GM23338 (cell line): ENCODE measurements at regions not wholly inside any gene's neighbourhood (a gene's known extent, or its start where the extent isn't known, plus 50 kb on each side); places are given as distances from the start of the nearest gene placed in this dataset.

Source experiments
- ATAC-seq: fragments of 200-7000 bp; cut with Tn5 transposase; 3 replicates; pipeline ENCODE4 v1.9.1; 2020
- DNase-seq: peaks from one replicate; pipeline ENCODE4 v3.0.0-alpha.2; 2015; ENCODE audit warnings: low spot score
- H2AFZ ChIP-seq: fragments of 200-600 bp; sonication (generic); 2 replicates; pipeline ENCODE4 v1.8.0; 2016; ENCODE audit warnings: antibody characterized with exemption, mild to moderate bottlenecking, moderate library complexity
- H3F3A ChIP-seq: fragments of 200-600 bp; sonication (generic); replicated peaks from 2 replicates; pipeline ENCODE4 v1.8.0; 2017; ENCODE audit warnings: antibody characterized with exemption, mixed run types, low read depth
- H3K27ac ChIP-seq: fragments of 200-600 bp; sonication (generic); 2 replicates; pipeline ENCODE4 v1.6.1; 2016; ENCODE audit warnings: low read depth
- H3K27me3 ChIP-seq: fragments of 200-600 bp; sonication (generic); 2 replicates; pipeline ENCODE4 v1.8.0; 2016; ENCODE audit warnings: mild to moderate bottlenecking, mixed run types, moderate library complexity; ENCODE audit not compliant: insufficient read depth
- H3K36me3 ChIP-seq: fragments of 200-600 bp; sonication (generic); 2 replicates; pipeline ENCODE4 v1.8.0; 2016; ENCODE audit warnings: mild to moderate bottlenecking; ENCODE audit not compliant: insufficient read depth
- H3K4me1 ChIP-seq: fragments of 200-600 bp; sonication (generic); 2 replicates; pipeline ENCODE4 v1.8.0; 2016; ENCODE audit warnings: mild to moderate bottlenecking, moderate library complexity; ENCODE audit not compliant: insufficient read depth
- H3K4me2 ChIP-seq: fragments of 200-600 bp; sonication (generic); 2 replicates; pipeline ENCODE4 v1.7.1; 2017; ENCODE audit warnings: mixed run types
- H3K4me3 ChIP-seq: fragments of 200-600 bp; sonication (generic); 2 replicates; pipeline ENCODE4 v1.6.1; 2016; ENCODE audit warnings: mixed run types
- H3K79me2 ChIP-seq: fragments of 200-600 bp; sonication (generic); replicated peaks from 2 replicates; pipeline ENCODE4 v1.8.0; 2017; ENCODE audit warnings: mild to moderate bottlenecking; ENCODE audit not compliant: insufficient read depth
- H3K9me2 ChIP-seq: fragments of 200-600 bp; sonication (generic); 2 replicates; pipeline ENCODE4 v1.8.0; 2017; ENCODE audit not compliant: insufficient read depth
- H4K20me1 ChIP-seq: fragments of 200-600 bp; sonication (generic); replicated peaks from 2 replicates; pipeline ENCODE4 v1.8.0; 2017; ENCODE audit warnings: mild to moderate bottlenecking; ENCODE audit not compliant: insufficient read depth
- H3K27ac Mint-ChIP-seq: 2 replicates; pipeline ENCODE4 v1.8.0; 2020; ENCODE audit warnings: inconsistent platforms, mild to moderate bottlenecking, moderate library complexity, mixed read lengths
- H3K27me3 Mint-ChIP-seq: 3 replicates; pipeline ENCODE4 v1.8.0; 2022; ENCODE audit warnings: low read depth, mild to moderate bottlenecking, moderate library complexity, mixed read lengths, inconsistent platforms; ENCODE audit not compliant: insufficient read depth, poor library complexity
- H3K36me3 Mint-ChIP-seq: 3 replicates; pipeline ENCODE4 v1.8.0; 2021; ENCODE audit warnings: low read depth, mild to moderate bottlenecking, inconsistent platforms, moderate library complexity, mixed read lengths
- H3K4me1 Mint-ChIP-seq: 3 replicates; pipeline ENCODE4 v1.8.0; 2020; ENCODE audit warnings: mild to moderate bottlenecking, inconsistent platforms, mixed read lengths
- H3K4me3 Mint-ChIP-seq: 3 replicates; pipeline ENCODE4 v1.8.0; 2021; ENCODE audit warnings: moderate library complexity, mild to moderate bottlenecking, inconsistent platforms, mixed read lengths
- H3K9me3 Mint-ChIP-seq: 3 replicates; pipeline ENCODE4 v1.8.0; 2020; ENCODE audit warnings: moderate library complexity, mild to moderate bottlenecking, inconsistent platforms, mixed read lengths
- CREB1 ChIP-seq: fragments of 250-450 bp; sonication (Bioruptor Pico); IDR thresholded peaks from 2 replicates; pipeline ENCODE4 v1.5.0; 2020; ENCODE audit warnings: low read depth, mild to moderate bottlenecking, moderate library complexity
- EZH2 ChIP-seq: fragments of 200-600 bp; sonication (generic); IDR thresholded peaks from one replicate; pipeline ENCODE4 v1.8.0; 2017; ENCODE audit warnings: antibody characterized with exemption, mild to moderate bottlenecking, low read depth; ENCODE audit not compliant: unreplicated experiment
- JUNB ChIP-seq: IDR thresholded peaks from one replicate; pipeline ENCODE4 v1.6.1; 2016; ENCODE audit warnings: antibody characterized with exemption; ENCODE audit not compliant: unreplicated experiment
- NANOG ChIP-seq: IDR thresholded peaks from 2 replicates; pipeline ENCODE4 v1.6.1; 2016; ENCODE audit warnings: antibody characterized with exemption, borderline replicate concordance
- ZNF114 ChIP-seq: fragments of 250-450 bp; sonication (Bioruptor Pico); IDR thresholded peaks from 2 replicates; pipeline ENCODE4 v1.5.0; 2020; ENCODE audit warnings: mild to moderate bottlenecking, moderate library complexity
- TF ChIP-seq, protein P1 (sequence below): fragments of 250-450 bp; sonication (Bioruptor Pico); IDR thresholded peaks from 2 replicates; pipeline ENCODE4 v1.5.0; 2020; ENCODE audit warnings: mild to moderate bottlenecking, moderate library complexity
- TF ChIP-seq, protein P2 (sequence below), 2 experiments: fragments of 200-600 bp in 1 of 2; sonication (generic) in 1 of 2; conservative IDR thresholded peaks; 2 replicates each; pipeline versions ENCODE4 v1.5.1 to v1.6.1; 2016 to 2017; ENCODE audit warnings: antibody characterized with exemption in 2 of 2, low read depth in 2 of 2, mild to moderate bottlenecking in 2 of 2, moderate library complexity in 1 of 2

DNA sequence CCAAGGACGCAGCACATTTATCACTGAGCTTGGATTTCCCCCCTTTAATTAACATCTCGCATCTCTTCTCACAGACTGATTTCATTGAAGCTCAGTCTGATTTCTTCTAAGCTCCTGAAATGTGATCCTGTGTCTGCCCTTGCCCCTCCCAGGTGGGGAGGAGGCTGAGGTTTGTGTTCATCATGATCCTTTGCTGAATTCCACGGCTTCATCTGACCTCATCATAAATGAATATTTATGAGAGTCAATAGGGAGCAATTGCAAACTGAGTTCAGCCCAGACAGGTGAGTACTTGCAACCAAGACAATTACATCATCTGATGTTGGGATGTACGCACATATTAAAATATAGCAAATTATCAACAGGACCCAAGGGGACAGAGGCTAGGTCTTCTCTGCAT lies 72.4 kb downstream of the MAP1LC3B2 start (continued):
- TF ChIP-seq, protein P1, sequence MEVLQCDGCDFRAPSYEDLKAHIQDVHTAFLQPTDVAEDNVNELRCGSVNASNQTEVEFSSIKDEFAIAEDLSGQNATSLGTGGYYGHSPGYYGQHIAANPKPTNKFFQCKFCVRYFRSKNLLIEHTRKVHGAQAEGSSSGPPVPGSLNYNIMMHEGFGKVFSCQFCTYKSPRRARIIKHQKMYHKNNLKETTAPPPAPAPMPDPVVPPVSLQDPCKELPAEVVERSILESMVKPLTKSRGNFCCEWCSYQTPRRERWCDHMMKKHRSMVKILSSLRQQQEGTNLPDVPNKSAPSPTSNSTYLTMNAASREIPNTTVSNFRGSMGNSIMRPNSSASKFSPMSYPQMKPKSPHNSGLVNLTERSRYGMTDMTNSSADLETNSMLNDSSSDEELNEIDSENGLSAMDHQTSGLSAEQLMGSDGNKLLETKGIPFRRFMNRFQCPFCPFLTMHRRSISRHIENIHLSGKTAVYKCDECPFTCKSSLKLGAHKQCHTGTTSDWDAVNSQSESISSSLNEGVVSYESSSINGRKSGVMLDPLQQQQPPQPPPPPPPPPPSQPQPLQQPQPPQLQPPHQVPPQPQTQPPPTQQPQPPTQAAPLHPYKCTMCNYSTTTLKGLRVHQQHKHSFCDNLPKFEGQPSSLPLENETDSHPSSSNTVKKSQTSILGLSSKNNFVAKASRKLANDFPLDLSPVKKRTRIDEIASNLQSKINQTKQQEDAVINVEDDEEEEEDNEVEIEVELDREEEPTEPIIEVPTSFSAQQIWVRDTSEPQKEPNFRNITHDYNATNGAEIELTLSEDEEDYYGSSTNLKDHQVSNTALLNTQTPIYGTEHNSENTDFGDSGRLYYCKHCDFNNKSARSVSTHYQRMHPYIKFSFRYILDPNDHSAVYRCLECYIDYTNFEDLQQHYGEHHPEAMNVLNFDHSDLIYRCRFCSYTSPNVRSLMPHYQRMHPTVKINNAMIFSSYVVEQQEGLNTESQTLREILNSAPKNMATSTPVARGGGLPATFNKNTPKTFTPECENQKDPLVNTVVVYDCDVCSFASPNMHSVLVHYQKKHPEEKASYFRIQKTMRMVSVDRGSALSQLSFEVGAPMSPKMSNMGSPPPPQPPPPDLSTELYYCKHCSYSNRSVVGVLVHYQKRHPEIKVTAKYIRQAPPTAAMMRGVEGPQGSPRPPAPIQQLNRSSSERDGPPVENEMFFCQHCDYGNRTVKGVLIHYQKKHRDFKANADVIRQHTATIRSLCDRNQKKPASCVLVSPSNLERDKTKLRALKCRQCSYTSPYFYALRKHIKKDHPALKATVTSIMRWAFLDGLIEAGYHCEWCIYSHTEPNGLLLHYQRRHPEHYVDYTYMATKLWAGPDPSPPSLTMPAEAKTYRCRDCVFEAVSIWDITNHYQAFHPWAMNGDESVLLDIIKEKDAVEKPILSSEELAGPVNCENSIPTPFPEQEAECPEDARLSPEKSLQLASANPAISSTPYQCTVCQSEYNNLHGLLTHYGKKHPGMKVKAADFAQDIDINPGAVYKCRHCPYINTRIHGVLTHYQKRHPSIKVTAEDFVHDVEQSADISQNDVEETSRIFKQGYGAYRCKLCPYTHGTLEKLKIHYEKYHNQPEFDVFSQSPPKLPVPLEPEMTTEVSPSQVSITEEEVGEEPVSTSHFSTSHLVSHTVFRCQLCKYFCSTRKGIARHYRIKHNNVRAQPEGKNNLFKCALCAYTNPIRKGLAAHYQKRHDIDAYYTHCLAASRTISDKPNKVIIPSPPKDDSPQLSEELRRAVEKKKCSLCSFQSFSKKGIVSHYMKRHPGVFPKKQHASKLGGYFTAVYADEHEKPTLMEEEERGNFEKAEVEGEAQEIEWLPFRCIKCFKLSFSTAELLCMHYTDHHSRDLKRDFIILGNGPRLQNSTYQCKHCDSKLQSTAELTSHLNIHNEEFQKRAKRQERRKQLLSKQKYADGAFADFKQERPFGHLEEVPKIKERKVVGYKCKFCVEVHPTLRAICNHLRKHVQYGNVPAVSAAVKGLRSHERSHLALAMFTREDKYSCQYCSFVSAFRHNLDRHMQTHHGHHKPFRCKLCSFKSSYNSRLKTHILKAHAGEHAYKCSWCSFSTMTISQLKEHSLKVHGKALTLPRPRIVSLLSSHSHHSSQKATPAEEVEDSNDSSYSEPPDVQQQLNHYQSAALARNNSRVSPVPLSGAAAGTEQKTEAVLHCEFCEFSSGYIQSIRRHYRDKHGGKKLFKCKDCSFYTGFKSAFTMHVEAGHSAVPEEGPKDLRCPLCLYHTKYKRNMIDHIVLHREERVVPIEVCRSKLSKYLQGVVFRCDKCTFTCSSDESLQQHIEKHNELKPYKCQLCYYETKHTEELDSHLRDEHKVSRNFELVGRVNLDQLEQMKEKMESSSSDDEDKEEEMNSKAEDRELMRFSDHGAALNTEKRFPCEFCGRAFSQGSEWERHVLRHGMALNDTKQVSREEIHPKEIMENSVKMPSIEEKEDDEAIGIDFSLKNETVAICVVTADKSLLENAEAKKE (CRISPR knock-in tag): no peak
- no peak for TF ChIP-seq NANOG
- TF ChIP-seq JUNB: no peak
- no peak for TF ChIP-seq CREB1 (CRISPR knock-in tag)
- TF ChIP-seq, protein P2, sequence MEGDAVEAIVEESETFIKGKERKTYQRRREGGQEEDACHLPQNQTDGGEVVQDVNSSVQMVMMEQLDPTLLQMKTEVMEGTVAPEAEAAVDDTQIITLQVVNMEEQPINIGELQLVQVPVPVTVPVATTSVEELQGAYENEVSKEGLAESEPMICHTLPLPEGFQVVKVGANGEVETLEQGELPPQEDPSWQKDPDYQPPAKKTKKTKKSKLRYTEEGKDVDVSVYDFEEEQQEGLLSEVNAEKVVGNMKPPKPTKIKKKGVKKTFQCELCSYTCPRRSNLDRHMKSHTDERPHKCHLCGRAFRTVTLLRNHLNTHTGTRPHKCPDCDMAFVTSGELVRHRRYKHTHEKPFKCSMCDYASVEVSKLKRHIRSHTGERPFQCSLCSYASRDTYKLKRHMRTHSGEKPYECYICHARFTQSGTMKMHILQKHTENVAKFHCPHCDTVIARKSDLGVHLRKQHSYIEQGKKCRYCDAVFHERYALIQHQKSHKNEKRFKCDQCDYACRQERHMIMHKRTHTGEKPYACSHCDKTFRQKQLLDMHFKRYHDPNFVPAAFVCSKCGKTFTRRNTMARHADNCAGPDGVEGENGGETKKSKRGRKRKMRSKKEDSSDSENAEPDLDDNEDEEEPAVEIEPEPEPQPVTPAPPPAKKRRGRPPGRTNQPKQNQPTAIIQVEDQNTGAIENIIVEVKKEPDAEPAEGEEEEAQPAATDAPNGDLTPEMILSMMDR (conservative IDR thresholded peaks at IDR 0.05; ENCODE audit: low read depth in 2 of 2): no peak

- H3K36me3 Mint-ChIP-seq: no peaks in the 10 kb centered on the region
- no peak overlapping the region for H3K4me3 Mint-ChIP-seq
- H3K9me3 Mint-ChIP-seq: no peaks in the 10 kb centered on the region
- no peak overlapping the region for H3K27ac ChIP-seq
- H3K4me2 ChIP-seq: 0 out of 2 replicates have a peak overlapping the region, but pooled peaks have one; percentile 48
- ATAC-seq (no peak), DNase-seq (no peak)
- H3K36me3 ChIP-seq: no peaks in the 10 kb centered on the region
- H3K79me2 ChIP-seq: no peaks in the 10 kb centered on the region
- no peak overlapping the region for H3K4me3 ChIP-seq
- H3K4me1 ChIP-seq: peaks cover 16% of the 10 kb centered on the region
- no peaks in the 10 kb centered on the region for H4K20me1 ChIP-seq
- peaks cover 4% of the 10 kb centered on the region for H3K27me3 Mint-ChIP-seq
- H3K9me2 ChIP-seq: no peaks in the 10 kb centered on the region
- TF ChIP-seq ZNF114 (CRISPR knock-in tag) (no peak), CREB1 (CRISPR knock-in tag) (no peak), EZH2 (no peak)
- H3F3A ChIP-seq: no peaks in the 10 kb centered on the region
- H2AFZ ChIP-seq: 0 out of 2 replicates have a peak overlapping the region, but pooled peaks have one; percentile 32
- H3K27me3 ChIP-seq: no peaks in the 10 kb centered on the region
- peaks cover 19% of the 10 kb centered on the region for H3K4me1 Mint-ChIP-seq
- H3K27ac Mint-ChIP-seq: no peak overlapping the region
Measured at GRCh38 chr12:116630762-116631161, 71.6 kb downstream of the MAP1LC3B2 start.
